Cardiac muscle cell (in vitro differentiated cells and primary cell): ENCODE measurements at regions not wholly inside any gene's neighbourhood (a gene's known extent, or its start where the extent isn't known, plus 50 kb on each side); places are given as distances from the start of the nearest gene placed in this dataset.

ENCODE experiments used
- DNase-seq, 2 donors: peaks; one replicate each; pipeline versions ENCODE4 v3.0.0 to v3.0.0-alpha.2; 2010 to 2017; ENCODE audit warnings: low read depth in 1 of 2, low spot score in 1 of 2
- H3K27ac ChIP-seq: fragments of 200-600 bp; sonication (generic); 2 replicates; pipeline ENCODE4 v1.5.1; 2016
- H3K27me3 ChIP-seq: fragments of 200-600 bp; sonication (generic); 2 replicates; pipeline ENCODE4 v1.6.0; 2016; ENCODE audit warnings: control low read depth
- H3K36me3 ChIP-seq: fragments of 200-600 bp; sonication (generic); 2 replicates; pipeline ENCODE4 v1.5.1; 2016; ENCODE audit warnings: control low read depth
- H3K4me1 ChIP-seq: fragments of 200-600 bp; sonication (generic); 2 replicates; pipeline ENCODE4 v1.8.1; 2017; ENCODE audit warnings: low read depth, mild to moderate bottlenecking, mixed run types
- H3K4me3 ChIP-seq: fragments of 200-600 bp; sonication (generic); 2 replicates; pipeline ENCODE4 v1.5.1; 2016; ENCODE audit warnings: mild to moderate bottlenecking
- H3K9me3 ChIP-seq: fragments of 200-600 bp; sonication (generic); 2 replicates; pipeline ENCODE4 v1.5.1; 2017; ENCODE audit warnings: low read depth, mild to moderate bottlenecking, control low read depth
- TF ChIP-seq, protein P1 (sequence below): IDR thresholded peaks from 2 replicates; pipeline ENCODE4 v1.5.1; 2012; ENCODE audit warnings: low read depth, mild to moderate bottlenecking, low read length

DNA sequence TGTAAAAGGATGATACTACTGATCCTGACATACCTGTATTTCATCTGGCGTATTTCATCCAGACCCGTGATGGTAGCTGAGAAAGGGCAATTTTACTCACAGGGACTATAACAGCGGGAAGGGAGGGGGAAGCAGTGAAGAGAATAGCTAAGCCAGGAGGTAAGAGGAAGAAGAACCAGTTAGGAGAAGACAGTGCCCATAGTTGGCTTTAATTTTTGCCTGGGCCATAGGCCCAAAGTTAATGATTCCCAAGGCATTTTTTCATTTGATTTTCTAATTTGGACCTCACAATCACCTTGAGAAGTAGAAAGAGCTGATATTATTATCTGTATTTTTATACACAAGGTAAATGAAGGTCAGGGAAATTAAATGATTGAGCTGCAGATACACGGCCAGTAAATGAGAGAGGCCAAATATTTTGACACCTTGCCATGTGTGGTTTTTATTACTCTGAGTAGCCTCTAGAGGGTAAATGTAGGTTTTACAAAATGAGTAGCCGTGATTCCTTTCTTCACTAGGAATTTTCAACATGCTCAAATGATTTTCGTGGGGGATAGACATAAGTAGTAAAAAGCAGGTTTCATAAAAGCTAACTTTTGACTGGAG, 382.2 kb downstream of the FUT8 start:
- Histone ChIP-seq H3K27me3 (no peaks in the 10 kb centered on the region), H3K27ac (no peak overlapping the region), H3K4me3 (no peak overlapping the region), H3K9me3 (no peaks in the 10 kb centered on the region), H3K4me1 (peaks cover 9% of the 10 kb centered on the region), H3K36me3 (no peaks in the 10 kb centered on the region)
- TF ChIP-seq, protein P1, sequence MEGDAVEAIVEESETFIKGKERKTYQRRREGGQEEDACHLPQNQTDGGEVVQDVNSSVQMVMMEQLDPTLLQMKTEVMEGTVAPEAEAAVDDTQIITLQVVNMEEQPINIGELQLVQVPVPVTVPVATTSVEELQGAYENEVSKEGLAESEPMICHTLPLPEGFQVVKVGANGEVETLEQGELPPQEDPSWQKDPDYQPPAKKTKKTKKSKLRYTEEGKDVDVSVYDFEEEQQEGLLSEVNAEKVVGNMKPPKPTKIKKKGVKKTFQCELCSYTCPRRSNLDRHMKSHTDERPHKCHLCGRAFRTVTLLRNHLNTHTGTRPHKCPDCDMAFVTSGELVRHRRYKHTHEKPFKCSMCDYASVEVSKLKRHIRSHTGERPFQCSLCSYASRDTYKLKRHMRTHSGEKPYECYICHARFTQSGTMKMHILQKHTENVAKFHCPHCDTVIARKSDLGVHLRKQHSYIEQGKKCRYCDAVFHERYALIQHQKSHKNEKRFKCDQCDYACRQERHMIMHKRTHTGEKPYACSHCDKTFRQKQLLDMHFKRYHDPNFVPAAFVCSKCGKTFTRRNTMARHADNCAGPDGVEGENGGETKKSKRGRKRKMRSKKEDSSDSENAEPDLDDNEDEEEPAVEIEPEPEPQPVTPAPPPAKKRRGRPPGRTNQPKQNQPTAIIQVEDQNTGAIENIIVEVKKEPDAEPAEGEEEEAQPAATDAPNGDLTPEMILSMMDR = no peak
- no peak for DNase-seq

DNA sequence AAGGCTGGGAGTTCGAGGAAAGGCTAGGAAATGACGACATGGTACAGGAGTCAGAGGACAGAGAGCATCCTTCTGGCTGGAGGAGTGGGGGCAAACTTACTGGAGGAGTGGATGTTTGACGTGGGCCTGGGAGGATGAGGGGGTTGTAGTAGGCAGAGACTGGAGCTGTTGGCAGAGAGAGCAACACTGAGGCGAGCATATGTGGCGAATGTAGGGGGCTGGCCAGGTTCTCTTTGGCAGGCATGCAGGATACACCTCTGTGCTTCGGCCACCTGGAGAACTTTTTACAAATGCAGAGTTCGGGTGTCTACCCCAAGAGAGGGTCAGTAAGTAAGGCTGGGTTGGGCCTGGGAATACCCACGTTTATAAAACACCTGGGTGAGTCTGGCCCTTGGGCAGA, 385.7 kb downstream of the FUT8 start:
- no peak overlapping the region for H3K4me3 ChIP-seq
- no peaks in the 10 kb centered on the region for H3K36me3 ChIP-seq
- no peak overlapping the region for H3K27ac ChIP-seq
- no peaks in the 10 kb centered on the region for H3K27me3 ChIP-seq
- H3K9me3 ChIP-seq = no peaks in the 10 kb centered on the region
- DNase-seq = no peak
- TF ChIP-seq, protein P1 = no peak
- H3K4me1 ChIP-seq = no peaks in the 10 kb centered on the region

DNA sequence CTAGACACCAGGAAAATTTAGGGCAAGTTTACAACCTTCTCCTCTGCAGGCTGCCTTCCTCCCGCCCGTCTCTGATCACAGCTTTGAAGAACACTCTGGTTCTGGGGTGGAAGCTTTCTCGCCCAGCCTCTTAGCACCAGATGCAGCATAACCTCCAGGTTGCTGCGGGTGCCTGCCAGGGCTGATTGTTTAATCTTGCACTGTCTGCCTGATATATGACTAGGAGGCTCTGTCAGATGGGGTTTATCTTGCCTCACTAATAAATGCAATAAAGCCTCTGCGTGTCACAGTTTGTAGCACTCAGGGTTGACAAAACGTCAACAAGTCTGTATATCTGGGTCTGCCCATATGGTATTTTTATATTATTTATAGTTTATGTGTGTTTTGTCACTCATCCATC, 388.2 kb downstream of the FUT8 start:
- Histone ChIP-seq H3K27ac (no peak overlapping the region), H3K9me3 (no peaks in the 10 kb centered on the region), H3K27me3 (no peaks in the 10 kb centered on the region), H3K36me3 (no peaks in the 10 kb centered on the region), H3K4me1 (no peaks in the 10 kb centered on the region), H3K4me3 (no peak overlapping the region)
- no peak for DNase-seq
- TF ChIP-seq, protein P1 = no peak

DNA sequence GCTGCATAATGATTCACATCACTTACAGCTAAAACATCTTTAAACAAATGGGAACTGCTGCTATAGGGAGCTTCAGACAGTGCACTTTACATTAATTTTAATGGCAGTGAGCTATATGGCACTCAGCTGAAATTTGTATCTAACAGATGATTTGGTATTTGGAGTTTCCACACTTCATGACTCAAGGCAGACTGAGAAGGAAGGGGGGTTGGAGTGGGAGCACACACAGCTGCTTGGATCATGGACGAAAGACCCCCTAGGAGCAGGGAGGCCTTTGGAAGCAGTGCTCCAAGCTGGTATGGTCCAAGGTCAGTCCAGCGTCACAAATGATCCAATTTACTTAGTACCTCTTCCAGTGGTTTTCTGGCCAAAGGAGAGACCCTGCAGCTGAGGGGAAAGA, 389.7 kb downstream of the FUT8 start:
- H3K4me1 ChIP-seq = no peaks in the 10 kb centered on the region
- no peak overlapping the region for H3K27ac ChIP-seq
- H3K27me3 ChIP-seq = no peaks in the 10 kb centered on the region
- no peaks in the 10 kb centered on the region for H3K36me3 ChIP-seq
- no peak for DNase-seq
- H3K9me3 ChIP-seq = no peaks in the 10 kb centered on the region
- TF ChIP-seq, protein P1 = no peak
- H3K4me3 ChIP-seq = no peak overlapping the region

DNA sequence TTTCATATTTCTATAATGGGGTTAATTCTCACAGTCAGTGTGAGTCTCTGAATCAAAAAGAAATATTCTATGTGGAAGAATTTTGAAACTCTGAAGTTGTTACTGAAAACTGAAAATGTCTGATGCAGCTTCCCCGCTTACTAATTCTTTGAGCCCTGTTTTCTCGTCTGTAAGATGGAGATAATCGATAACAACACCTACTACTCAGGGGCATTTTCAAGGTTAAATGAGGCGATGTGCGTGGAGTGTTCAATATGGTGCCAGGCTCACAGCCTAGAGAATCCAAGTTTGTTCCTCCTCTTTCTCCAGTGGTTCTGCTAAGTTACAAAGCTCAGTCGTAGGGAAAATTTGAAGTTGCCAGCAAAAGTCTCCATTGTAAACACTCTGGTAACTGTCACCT, 391.4 kb downstream of the FUT8 start:
- Histone ChIP-seq H3K36me3 (no peaks in the 10 kb centered on the region), H3K27me3 (no peaks in the 10 kb centered on the region), H3K27ac (no peak overlapping the region), H3K9me3 (no peaks in the 10 kb centered on the region), H3K4me3 (no peak overlapping the region), H3K4me1 (no peaks in the 10 kb centered on the region)
- TF ChIP-seq, protein P1 = no peak
- DNase-seq = no peak
